GM21447 (cell line): ENCODE measurements at regions not wholly inside any gene's neighbourhood (a gene's known extent, or its start where the extent isn't known, plus 50 kb on each side); places are given as distances from the start of the nearest gene placed in this dataset.

ENCODE experiments used
- ATAC-seq: cut with Tn5 transposase; IDR thresholded peaks from one replicate; pipeline ENCODE4 v1.9.1; 2021; ENCODE audit not compliant: unreplicated experiment

DNA sequence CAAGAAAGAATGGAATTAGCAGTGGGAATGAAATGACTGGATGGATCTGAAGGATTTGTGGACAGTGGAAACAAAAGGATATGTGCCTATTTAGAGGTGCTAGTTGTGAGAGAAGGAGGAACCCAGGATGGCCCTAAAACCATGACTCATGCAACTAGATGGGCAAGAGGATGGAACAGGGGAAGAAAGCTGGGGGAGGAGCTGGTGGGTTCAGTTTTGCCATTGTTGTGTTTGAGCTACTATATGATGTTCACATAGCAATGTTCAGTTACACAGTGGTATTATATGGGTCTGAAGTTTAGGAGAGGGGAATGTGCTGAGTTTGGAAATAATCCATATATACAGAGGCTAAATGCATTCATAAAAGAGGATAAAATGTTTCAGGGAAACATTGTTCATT, 125.7 kb upstream of the SSTR4 start:
- ATAC-seq, result no peak

- no peak for ATAC-seq
Observed at GRCh38 chr20:22910287-22910852, 124.7 kb upstream of the SSTR4 start.

GRCh38 chr20:22914291-22914690, 120.8 kb upstream of the SSTR4 start:
- no peak for ATAC-seq

DNA sequence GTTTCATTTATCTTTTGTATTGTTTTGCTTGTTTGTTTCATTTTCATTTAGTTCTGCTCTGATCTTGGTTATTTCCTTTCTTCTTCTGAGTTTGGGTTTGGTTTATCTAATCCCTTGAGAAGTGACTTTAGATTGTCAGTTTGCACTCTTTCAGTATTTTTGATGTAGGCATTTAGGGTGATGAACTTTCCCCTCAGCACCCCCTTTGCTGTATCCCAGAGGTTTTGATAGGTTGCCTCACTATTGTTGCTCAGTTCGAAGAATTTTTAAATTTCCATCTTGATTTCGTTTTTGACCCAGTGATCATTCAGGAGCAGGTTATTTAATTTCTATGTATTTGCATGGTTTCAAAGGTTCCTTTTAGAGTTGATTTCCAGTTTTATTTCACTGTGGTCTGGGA, 119.6 kb upstream of the SSTR4 start:
- ATAC-seq, result no peak

DNA sequence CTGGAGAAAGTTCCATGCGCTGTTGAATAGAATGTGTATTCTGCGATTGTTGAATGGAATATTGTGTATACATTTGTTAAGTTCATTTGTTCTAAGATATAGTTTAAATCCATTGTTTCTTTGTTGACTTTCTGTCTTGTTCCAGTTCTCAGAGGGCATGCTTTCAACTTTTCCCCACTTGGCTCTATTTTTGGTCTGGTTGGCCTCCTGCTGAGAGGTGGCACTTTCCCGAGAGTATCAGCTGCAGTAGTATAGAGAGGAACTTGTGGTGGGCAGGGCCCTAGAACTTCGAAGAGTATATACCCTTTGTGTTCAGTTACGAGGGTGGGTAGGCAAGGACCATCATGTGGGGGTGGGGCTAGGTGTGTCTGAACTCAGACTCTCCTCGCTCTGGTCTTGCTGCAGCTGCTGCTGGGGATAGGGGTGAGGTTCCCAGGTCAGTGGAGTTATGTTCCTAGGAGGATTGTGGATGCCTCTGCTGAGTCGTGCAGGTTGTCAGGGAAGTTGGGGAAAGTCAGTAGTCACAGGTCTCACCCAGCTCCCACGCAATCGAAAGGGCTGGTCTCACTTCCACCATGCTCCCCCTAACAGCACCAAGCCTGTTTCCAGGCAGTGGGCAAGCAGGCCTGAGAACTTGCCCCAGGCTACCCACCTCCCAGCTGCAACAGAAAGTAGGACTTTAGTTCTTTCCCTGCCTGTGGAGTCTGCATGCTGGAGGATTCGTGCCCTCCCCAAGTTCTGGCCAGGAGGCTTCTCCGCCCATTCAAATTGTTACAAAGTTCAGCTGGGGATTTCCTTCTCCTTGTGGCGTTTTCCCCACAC, 118.9 kb upstream of the SSTR4 start:
- no peak for ATAC-seq

GRCh38 chr20:22918286-22918983, 116.7 kb upstream of the SSTR4 start:
- no peak for ATAC-seq

GRCh38 chr20:22920898-22921297, 114.2 kb upstream of the SSTR4 start:
- no peak for ATAC-seq

DNA sequence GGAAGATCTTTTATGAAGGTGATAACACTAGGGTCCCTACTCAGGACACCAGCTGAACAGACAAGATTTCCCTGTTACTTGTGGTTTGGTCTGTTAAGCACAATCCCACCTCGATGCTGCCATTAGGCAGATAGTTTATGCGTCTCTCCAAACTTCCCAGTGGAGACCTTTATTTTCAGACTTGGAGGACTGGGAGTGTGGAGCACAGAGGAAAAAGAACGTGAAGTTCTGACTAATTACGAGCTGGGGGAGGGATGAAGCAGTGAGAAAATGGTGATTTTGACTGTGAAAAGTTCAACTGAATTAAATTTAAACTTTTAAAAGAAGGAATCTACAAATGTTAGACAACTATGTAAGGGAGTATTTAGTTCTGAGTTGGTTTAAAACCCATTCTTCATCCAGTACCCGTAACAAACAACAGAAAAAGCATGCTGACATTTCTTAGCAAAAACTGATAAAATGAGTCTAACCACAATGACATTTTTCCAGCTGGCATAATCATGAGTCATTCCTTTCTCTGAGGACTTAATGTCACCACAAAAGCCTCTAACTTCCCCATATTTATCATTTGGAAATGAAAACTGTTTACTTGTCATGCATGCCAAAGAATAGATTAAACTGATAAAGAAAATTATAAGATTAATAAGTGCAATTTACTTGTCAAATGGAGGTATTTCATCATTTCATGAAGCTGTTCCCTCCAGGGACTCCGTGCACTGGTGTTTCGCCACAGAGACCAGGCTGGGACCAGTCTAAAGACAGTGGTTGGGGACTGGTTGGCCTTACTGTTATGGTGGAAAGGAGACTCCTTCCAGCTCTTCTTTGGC, 113.3 kb upstream of the SSTR4 start:
- ATAC-seq, result no peak

DNA sequence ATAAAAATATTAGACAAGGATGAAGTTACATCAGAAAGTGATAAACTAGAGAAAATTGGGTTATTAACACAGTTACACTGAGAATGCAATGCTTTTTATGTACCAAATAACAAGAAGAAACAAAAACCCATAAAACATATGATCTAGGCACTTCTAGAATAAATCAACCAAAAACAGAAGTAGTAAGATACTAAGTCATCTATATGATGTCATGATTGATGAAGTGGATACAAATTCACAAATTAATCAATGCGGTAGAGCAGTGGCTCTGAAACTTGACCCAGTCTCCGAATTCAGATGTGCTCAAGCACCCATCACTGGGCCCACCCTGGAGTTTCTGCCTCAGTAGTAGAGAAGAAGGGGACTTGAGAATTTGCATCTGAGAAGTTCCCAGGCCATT, 112.1 kb upstream of the SSTR4 start:
- ATAC-seq, result no peak

DNA sequence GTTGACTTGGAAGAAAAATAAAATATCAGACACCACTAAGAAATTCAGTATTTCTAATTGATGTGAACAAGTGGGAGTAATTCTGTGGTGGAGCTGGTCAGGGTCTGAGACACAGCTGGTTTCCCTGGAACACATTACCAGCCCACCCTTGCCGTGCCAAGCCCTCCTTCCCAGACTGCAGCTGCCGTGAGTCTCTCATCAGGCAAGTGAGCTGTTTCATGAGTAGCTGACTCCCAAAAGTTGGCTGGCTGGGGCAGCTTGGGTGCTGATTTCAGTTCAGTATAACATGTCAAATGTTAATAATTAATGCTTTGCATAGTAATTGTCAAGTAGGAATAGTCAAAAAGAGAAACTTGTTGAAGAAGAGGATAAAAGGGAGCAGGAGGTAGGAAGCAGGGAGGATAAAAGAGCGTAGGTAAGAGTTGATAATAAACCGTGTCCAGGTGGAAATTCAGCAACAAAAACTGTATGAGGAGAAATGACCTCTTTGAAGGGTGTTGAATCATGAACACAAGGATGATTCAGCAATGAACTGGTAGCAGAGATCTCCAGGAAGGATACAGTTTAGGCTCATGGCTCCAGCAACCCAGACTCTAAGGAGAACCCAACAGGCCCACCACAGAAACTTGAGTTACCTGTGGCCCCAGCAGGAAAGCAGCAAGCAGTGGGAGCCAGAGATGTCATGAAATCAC, 110.9 kb upstream of the SSTR4 start:
- no peak for ATAC-seq

GRCh38 chr20:22924949-22925612, 110.0 kb upstream of the SSTR4 start:
- no peak for ATAC-seq

DNA sequence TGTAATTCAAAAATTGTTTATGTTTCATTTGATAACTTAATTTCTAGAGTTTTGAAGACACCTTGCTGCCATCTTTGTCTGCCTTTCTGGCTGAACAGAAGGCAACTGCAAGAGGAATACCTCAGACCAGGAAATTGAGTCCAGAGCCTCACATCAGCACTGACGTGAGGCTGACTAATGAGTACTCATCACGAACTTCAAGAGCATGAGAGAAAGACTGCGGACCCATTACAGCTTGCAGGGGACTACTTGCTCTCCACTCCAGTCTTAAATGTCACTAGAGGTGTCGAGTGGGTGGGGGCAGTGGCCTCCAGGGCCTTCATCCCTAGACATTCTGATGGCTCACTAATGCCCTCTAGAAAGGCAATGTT, 109.5 kb upstream of the SSTR4 start:
- ATAC-seq, result no peak

DNA sequence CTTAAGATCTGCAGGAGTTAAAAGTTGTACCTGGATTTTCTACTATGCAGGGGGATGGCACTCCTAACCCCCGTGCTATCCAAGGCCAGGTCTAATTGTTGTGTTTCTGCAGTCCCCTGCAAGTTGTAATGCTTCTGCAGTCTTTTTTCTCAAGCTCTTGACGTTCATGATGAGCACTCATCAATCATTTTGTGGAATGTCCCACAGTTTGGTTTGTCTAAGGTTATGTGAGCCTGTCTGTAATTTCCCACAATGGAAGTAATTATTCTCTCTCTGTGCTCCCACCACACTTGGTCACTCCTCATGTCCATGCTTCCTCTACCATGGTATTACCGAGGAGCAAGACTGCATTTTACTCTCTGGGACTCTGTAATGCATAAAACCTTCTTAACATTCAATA, 107.6 kb upstream of the SSTR4 start:
- no peak for ATAC-seq

DNA sequence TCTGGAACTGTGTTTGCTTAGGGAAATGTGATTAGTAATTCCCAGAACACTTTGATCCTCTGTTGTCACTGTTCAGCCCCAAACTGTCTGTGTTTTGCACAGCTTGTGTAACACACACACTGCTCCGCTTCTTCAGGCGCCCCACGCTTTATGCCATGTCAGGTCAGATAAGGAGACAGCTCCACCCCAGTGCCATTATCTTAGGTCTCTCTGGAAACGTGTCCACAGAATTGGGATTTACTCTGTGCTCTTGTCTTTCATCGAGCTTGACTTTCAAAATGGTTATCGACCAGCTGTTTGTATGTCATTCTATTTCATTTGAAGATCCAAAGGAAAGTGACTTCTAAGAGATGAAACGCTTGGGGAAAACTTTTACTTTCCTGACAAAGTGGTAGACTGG, 106.4 kb upstream of the SSTR4 start:
- no peak for ATAC-seq

GRCh38 chr20:22929661-22930060, 105.5 kb upstream of the SSTR4 start:
- no peak for ATAC-seq

DNA sequence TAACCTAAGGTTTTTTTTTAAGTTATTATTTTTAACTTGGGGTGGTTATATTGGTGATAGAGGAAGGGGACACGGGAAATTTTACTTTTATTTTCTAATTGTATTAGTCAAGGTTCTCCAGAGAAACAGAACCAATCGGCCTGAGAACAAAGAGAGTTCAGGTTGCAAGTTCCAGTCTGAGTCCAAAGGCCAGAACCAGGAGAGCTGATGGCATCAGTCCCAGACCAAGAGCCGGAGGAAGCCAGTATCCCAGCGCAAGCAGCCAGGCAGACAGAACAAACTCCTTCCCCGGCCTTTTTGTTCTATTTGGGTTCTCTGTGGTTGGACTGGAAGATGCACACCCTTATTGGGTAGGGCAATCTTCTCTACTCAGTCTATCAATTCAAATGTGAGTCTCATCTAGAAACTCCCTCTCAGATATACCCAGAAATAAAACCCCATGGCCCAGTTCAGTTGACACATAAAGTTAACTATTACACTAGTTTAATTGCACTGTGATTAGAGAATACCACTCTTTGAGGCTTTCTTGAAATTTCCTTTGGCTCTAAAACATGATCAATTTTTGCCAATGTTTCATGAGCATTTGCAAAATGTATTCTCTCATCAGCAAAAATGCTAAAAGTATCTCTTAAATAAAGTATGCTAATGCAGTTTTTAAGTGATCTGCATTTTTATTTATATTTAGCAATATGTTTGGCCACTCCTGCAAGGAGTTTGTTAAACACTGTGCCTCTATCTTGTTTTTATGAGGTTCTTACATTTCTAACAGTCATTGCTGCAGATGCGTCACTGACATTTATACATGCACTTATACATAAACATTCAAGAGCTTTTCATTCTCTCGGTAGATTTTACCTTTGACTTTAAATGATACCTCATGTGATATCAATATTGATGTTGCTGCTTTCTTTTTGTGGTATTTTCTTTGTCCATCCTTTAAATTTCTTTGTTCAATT, 103.2 kb upstream of the SSTR4 start:
- ATAC-seq, result no peak

DNA sequence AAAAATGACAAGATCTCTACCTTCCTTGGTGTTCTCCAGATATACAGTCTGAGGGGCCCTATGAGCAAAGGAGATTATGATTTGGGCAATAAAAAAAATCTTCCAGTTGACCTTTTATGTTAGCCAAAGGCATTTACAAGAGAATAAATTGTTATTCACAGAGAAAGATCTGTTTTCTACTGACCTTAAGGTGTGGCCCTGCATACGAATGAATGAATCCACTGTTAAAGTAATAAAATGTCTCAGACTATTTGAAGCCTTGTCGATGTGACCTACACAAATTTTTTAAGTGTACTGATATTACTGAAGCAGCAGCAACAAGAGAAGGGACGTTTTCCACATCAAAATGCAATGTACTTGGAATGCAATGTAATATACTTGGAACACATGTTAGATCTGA, 95.9 kb upstream of the SSTR4 start:
- ATAC-seq, result no peak

- no peak for ATAC-seq
Observed at GRCh38 chr20:22940350-22940749, 94.8 kb upstream of the SSTR4 start.

DNA sequence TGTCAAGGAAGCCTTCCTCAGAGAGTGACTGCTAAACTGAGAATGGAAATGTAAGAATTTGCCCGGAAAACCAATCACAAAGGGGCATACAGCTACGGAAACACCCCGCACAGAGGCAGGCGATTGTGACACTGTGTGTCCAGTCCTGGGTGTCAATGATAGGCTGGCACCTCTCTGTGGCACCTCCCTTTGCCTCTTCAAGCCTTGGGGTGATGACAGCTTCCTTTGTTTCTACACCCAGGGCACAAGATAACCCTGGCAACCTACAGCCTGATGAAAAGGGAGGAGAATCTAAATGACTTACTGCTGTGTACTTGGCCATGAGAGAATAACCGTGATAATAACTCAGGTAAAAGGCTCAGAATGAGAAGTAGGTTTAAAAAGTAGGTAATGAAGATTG, 93.6 kb upstream of the SSTR4 start:
- ATAC-seq, result no peak
